GM12873 (cell line): ENCODE measurements at regions not wholly inside any gene's neighbourhood (a gene's known extent, or its start where the extent isn't known, plus 50 kb on each side); places are given as distances from the start of the nearest gene placed in this dataset.

Experiments
- CTCF ChIP-seq: IDR thresholded peaks from 2 replicates; pipeline ENCODE4 v1.5.1; 2012; ENCODE audit warnings: low read depth, mild to moderate bottlenecking, moderate library complexity, low read length, control low read depth; ENCODE audit not compliant: insufficient read depth; ENCODE audit errors: missing control alignments

- TF ChIP-seq CTCF = no peak
These were observed 128.1 kb upstream of the RASGRP1 start for GRCh38 chr15:38692789-38693062.

- TF ChIP-seq CTCF = no peak
These were observed 130.9 kb upstream of the RASGRP1 start for GRCh38 chr15:38695249-38696108.

- TF ChIP-seq CTCF = no peak
These were observed 131.6 kb upstream of the RASGRP1 start for GRCh38 chr15:38696109-38696727.

GRCh38 chr15:38696790-38697495 is 132.3 kb upstream of the RASGRP1 start:
- TF ChIP-seq CTCF = no peak

- no peak for TF ChIP-seq CTCF
These were observed 133.6 kb upstream of the RASGRP1 start for GRCh38 chr15:38698254-38698653.

GRCh38 chr15:38699633-38700230 is 135.1 kb upstream of the RASGRP1 start:
- TF ChIP-seq CTCF = peak; percentile 91

GRCh38 chr15:38701149-38701548 is 136.5 kb upstream of the RASGRP1 start:
- TF ChIP-seq CTCF = no peak
